GM21619 (cell line): ENCODE measurements at regions not wholly inside any gene's neighbourhood (a gene's known extent, or its start where the extent isn't known, plus 50 kb on each side); places are given as distances from the start of the nearest gene placed in this dataset.

ENCODE experiments used
- ATAC-seq: cut with Tn5 transposase; IDR thresholded peaks from one replicate; pipeline ENCODE4 v1.9.1; 2021; ENCODE audit not compliant: unreplicated experiment

GRCh38 chr7:31398815-31399214 is 58.3 kb upstream of the NEUROD6 start:
- ATAC-seq, result no peak

DNA sequence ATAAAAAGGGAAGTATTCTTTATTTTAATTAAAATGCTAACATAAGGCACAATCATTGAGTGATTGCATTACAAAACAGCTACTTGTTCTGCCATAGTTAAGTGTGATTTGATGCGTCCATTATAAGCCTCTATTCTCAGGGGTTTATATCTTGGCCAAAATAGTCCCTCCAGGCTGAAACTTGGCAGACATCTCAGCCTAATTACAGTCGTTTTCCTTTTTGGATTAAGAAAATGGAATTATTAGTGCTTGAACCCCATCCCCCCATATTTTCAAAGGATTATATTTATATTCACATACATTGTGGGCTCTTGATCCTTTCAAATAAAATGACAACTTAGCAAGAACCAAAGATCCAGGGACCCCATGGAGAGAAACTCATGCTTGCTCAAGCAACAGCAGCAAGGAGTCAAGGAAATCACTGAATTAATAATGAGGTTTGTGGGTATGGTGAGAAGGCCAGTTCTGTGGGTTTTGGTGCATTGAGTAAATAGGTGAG is 66.7 kb upstream of the NEUROD6 start:
- ATAC-seq, result no peak

GRCh38 chr7:31408140-31408729 is 67.7 kb upstream of the NEUROD6 start:
- ATAC-seq, result no peak

DNA sequence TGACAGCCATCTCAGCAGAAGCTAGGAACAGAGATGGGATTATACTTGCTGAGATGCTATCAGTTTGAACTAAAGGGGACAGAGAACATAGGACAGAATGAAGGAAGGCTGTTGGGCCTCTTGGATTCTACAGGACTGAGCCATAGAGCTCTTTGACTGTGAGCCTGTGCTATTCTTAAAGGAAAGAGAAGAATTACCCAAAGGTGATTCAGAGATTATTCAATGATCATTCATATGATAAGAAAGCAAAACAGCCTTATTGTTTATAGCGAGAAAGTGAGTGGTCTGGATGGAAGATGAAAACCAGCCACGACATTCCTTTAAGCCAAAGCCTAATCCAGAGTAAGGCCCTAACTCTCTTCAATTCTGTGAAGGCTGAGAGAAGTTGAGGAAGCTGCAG is 69.7 kb upstream of the NEUROD6 start:
- no peak for ATAC-seq

- no peak for ATAC-seq
Observed at GRCh38 chr7:31411416-31411815, 70.9 kb upstream of the NEUROD6 start.

DNA sequence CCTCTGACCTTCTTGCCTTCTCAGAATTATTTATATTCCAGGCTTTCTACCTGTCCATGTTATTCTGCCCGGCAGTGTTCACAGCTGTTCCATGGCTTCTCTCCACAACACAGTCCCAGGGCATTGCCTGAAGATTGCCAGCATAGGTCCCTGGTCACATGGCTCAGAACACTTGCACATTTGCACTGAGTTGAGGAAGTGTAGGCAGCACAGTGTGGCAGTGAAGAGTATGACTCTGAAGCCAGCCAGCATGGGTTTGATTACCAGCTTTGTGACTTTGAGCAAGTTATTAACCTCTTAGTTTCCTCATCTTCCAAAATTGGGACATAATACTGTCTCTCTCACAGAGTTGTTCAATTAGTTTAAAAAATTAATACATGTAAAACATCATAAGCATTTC is 73.2 kb upstream of the NEUROD6 start:
- no peak for ATAC-seq

GRCh38 chr7:31416381-31416870 is 75.9 kb upstream of the NEUROD6 start:
- ATAC-seq, result no peak

GRCh38 chr7:31418928-31419327 is 78.4 kb upstream of the NEUROD6 start:
- ATAC-seq, result no peak

GRCh38 chr7:31419505-31420055 is 79.1 kb upstream of the NEUROD6 start:
- ATAC-seq, result no peak

DNA sequence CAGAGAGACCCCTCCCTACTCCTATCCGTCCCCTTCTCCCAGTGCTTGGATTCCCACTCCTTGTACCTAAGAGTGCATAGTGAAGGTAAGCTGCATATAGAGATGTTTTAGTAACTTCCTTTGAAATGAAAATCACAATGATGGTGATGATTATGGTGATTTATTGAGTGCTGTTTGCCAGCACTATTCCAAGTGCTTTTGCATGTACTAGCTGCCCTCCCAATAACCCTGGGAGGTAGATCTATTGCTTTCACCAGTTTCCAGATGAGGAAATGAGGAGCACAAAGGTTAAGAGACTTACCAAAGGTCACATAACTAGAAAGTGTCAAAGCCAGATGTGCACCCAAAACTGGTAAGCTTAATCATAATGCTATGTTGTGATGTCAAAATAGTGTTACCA is 80.4 kb upstream of the NEUROD6 start:
- ATAC-seq, result no peak

GRCh38 chr7:31421607-31422006 is 81.1 kb upstream of the NEUROD6 start:
- ATAC-seq, result no peak

- ATAC-seq, result no peak
Observed at GRCh38 chr7:31423994-31424393, 83.5 kb upstream of the NEUROD6 start.

DNA sequence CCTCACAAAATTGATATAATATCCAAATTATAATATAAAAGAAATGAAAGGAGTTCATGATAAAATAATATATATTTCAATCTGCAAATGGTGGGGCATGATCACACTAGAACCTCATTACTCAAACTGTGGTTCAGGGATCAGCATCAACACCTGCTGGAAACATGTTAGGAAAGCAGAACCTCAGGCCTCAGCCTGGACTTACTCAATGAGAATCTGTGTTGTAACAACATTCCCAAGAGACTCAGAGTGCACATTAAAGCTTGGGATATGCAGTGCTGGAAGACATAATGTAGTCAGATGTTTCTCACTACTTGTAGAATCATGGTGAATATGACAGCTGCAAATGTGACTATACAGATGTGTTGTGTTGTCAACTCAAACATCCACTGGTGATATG is 81.7 kb upstream of the ITPRID1 start:
- no peak for ATAC-seq

GRCh38 chr7:31432836-31433340 is 81.0 kb upstream of the ITPRID1 start:
- ATAC-seq, result no peak

DNA sequence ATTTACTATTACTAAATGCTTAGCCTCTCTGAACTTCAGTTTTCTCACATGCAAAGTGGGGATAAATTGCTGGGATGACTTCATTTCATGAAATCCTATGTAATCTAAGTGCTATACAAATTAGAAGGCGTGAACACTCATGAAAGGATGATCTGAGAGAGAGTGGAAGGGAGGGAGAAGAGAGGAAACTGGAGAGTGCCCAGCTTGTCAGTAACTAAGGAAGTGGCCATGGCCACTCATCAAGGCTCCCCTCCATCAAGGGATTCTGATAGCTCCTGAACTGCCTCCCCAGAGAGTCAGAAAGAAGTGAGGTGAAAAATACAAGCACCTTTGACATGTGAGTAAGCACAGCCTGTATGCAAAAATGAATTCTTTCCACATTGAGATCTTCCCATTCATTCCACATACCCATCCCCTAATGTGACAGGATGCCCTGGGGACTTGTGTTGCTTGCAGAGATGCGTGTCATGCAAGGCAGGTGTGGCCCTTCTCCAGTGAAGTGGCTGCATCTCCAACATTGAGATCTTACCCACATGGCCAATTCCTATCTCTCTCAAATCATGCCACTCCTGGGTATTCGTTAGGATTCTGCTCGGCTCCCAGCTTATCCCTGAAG is 76.5 kb upstream of the ITPRID1 start:
- ATAC-seq, result no peak

DNA sequence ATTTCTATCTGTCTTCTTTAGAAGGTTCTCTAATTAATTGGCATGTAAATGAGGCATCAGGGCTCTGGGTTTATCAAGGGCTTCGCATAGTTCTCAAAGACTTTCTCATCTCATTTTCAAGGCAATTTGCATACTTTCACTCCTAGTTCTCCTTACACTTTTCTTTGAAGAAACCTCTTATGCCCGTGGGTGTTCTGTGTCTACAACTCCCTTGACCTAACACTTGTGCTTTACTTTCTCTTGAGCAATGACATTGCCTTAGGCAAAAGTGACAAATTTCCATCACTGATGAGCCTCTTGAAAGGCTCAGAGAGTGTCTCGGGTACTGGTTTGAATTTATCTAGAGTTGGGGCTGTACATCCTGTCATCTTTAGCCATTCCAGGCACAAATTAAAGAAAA is 74.7 kb upstream of the ITPRID1 start:
- ATAC-seq, result no peak

- no peak for ATAC-seq
Observed at GRCh38 chr7:31440511-31440910, 73.4 kb upstream of the ITPRID1 start.

- ATAC-seq, result no peak
Observed at GRCh38 chr7:31442626-31443025, 71.3 kb upstream of the ITPRID1 start.

GRCh38 chr7:31443457-31443856 is 70.4 kb upstream of the ITPRID1 start:
- peak; percentile 89 for ATAC-seq

DNA sequence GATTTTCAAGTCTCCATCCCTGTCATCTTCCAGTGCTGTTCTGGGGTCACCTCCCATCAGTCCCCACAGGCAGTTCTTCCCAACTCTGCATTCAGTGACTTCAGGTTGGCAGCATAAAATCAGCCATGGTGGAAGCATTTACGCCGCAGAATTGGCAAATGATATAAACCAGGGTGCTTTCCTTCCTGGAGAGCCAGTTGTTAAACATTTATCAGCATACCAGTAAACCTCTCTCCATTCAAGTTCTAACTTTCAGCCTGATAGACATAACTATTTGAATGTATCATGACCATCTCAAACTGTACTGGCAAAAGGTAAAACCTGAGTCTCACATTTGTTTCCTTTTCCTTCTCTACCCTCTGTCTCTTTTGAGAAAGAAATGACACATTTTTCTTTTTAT is 69.7 kb upstream of the ITPRID1 start:
- no peak for ATAC-seq

DNA sequence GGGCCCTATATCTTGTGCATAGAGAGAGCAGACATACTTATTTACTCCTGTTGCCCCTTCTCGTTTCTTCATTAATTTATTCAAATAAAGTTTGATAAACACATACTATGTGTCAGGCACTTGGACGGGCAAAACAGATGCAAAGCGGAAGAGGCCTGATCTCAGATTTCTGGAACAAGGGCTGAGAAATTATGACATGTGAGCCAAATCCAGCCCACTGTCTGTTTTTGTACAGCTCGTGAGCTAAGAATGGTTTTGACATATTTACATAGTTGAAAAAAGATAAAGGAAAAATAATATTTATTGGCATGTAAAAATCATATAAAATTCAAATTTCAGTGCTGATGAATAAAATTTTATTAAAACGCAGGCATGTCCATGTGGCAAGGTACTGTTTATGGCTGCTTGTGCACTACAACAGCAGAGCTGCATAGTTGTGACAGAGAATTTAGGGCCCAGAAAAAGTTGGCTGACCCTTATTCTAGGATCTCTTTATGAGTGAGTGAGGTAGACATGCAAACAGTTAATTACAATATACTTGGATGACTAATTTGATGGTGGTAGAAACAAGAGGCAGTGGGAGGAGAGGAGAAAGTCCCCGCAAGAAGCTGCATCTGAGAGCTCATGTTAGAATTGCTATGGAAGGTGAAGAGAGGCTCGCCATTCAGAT is 68.1 kb upstream of the ITPRID1 start:
- no peak for ATAC-seq

- ATAC-seq, result no peak
Observed at GRCh38 chr7:31448649-31449048, 65.2 kb upstream of the ITPRID1 start.
